Stimulated activated CD8-positive, alpha-beta memory T cell treated with anti-CD3 and anti-CD28 coated beads, Interleukin-15, amount 100 ng/mL, for 48 hours (primary cell): ENCODE measurements at regions not wholly inside any gene's neighbourhood (a gene's known extent, or its start where the extent isn't known, plus 50 kb on each side); places are given as distances from the start of the nearest gene placed in this dataset.
"Not testable (repeated sequence)": the region's sequence is repeated elsewhere in the genome, so short reads cannot be mapped to it uniquely, and the experiment has no call there.

ENCODE experiments used
- DNase-seq, 2 donors: peaks; one replicate each; pipeline ENCODE4 v3.0.0-alpha.2; 2020; ENCODE audit warnings: low read depth in 2 of 2

GRCh38 chr5:166287866-166288265 lies 2003.6 kb upstream of the WWC1 start:
- no peak for DNase-seq

GRCh38 chr5:166291800-166292199 lies 1999.6 kb upstream of the WWC1 start:
- not testable (repeated sequence) for DNase-seq

DNA sequence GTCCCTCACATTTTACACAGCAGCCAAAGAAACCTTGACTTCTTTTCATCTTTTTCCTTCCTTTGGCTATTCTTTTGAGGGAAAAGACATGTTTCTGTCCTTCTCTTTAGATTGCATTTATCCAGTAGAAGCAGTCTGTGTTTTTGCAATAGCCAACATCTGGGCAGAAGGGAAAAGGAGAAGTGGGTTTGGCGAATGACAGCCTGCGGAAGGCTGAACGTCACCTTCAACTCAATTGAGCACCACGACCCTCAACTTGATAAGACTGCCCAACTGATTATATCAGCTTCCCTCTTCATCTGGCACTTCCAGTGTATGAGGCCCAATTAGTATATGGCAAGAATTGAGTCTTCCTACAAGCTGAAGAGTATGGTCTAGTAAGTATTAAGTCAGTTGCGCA lies 1997.6 kb upstream of the WWC1 start:
- DNase-seq: no peak

DNA sequence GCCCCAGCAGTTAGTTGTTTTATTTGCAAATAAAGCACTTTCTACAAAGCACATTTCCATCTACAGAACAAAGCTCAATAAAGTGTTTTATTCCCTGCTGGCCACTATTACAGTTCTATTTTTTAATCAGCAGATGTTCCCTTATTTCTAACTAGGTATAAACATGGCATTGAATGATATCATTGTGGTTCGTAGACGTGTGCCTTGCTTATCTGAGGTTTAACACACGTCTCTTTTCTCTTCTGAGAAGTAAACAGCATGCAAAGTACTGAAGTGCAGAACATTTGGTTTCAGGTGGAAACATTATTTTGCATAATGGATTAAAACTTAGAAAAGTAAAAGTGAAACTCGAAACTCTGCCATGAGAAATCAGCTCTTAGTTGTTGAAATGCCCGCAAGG lies 1989.3 kb upstream of the WWC1 start:
- no peak for DNase-seq

DNA sequence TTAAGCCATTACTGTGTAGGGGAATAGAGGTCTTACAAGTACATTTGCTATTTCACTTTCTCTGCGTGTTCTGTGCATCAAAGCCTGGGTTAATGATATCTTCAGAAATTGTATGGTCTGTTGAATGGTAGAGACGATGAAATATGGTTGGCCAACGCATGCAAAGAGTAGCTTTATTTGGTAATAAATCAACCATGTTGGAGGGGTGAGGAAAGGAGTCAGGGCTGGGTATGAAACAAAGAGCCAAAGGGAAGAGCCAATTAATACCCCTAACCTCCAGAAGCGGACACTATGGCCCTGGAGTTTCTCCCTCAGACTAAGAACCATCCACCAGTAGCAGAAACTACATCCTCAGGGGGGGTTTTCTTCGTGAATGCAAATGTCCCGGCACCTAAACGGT lies 1974.0 kb upstream of the WWC1 start:
- no peak for DNase-seq

- no peak for DNase-seq
Measured at GRCh38 chr5:166320920-166321480, 1970.4 kb upstream of the WWC1 start.

DNA sequence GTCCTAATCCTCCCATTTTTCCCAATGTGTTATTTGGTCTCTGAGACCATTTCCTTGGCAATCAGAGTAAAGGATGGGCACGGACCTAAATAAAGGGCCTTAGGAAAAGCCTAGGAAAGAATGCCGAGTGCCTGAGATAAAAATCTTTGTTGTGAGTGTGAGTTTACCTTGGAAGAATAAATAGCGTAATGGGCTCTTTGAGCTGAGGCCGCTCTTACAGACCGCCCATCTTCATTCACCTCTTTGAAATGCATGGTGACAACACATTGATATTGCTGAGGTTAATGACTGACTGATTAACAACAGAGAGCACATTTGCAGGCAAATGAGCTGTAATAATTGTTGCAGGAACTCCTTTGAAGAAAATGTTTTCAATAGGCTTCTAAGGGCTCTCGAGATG lies 1967.1 kb upstream of the WWC1 start:
- no peak for DNase-seq

- DNase-seq: no peak
Measured at GRCh38 chr5:166329149-166329800, 1962.2 kb upstream of the WWC1 start.

DNA sequence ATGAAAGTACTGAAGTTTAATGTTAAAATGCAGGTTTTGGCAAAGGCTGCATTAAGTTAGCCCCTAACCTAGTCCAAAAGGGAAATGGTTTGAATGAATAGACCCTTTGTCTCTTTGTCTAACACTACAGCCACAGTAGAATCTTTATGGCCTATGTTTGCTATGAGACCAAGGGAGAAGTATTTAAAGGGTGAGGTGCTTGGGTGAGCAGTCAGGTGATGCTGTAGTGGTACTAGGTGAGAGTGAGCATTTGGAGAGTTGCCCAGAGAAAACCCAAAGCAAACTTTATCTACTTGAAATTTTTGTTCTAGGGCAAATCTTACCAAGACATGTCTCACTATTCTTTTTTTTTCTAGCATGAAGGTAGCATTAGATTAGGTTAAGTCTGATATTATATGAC lies 1961.4 kb upstream of the WWC1 start:
- DNase-seq: no peak

DNA sequence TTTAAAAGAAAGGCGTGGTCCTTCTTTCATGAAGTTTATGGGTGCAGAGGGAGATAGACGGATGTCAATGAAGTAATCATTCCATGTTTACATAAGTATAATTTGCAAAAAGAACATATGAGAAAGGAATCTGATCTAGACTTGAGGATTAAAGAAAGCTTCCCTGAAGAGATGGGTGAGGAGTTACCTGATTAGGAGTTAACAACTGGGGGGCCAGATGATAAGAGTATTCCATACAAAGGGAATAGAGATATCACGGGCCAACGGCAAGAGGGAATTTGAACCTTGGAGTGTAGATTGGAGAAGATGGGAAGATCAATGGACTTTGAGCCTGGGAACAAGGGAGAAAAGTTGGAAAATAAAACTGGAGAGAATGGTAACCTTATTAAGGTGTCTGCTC lies 1959.9 kb upstream of the WWC1 start:
- DNase-seq: no peak

- no peak for DNase-seq
Measured at GRCh38 chr5:166338801-166339200, 1952.6 kb upstream of the WWC1 start.

DNA sequence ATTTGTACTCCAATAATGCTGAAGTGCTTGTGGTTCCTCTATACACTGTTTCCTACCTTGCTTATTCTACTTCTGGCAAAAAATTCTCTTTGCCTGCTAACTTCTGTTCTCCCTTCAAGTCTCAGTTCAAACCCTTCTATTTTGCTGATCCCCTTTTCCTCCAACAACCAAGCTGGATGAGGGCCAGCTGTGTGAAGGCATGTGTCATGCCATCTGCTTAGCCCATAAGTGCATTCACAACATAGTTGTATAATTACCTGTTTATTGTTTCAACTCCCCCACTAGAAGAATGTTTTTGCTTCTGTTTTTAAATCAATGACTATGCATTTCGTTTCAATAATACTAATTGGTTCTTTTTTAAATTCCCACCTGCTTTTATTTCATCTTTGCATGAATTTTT lies 1951.4 kb upstream of the WWC1 start:
- DNase-seq: no peak

GRCh38 chr5:166341740-166342337 lies 1949.6 kb upstream of the WWC1 start:
- DNase-seq: no peak

DNA sequence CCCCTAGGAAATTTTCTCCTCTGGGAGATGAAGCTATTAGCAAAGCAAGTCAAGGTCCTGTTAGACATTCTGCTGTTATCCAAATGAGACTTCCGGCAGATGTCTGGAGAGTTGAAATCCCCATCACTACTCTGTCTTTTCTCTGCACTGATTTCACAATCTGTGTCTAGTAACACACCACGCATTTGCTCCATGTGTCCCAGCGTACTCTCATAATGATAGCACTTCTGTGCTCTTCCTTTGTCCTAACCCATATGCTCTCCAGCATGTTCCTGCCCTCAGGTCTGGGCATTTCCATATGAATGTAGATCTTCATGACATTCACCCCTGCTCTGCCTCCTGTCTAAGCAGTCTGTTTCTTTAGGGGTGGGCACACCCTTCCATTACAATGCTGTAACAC lies 1949.0 kb upstream of the WWC1 start:
- no peak for DNase-seq

DNA sequence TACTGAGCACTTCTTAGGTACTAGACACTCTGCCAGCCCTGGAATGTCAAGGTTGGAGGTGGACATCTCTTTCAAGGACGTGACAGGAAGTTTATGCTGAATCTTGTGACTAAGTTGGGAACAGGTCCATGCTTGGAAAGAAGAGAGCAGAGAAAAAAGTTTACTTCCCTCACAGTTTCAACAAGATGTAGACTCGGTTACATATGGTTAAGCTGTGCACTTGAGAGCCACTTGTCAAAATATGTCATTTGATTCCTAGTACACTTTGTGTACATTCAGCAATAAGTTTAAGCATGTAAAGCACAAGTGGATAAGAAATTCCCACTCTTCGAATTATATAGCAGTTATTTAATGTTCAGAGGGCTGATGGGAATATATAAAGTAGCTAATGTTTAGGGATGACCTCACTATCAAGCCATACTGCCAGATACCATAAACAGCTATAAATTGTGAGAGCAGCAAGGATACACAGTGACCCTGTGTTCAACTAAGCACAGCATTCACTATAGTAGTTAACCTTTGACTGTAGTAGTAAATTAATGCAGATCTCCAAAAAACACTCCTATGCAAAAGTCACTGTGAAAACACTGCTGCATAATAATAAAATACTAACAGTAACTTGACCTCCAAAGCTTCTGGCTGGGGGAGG lies 1944.6 kb upstream of the WWC1 start:
- DNase-seq: no peak

GRCh38 chr5:166349046-166349445 lies 1942.4 kb upstream of the WWC1 start:
- no peak for DNase-seq

DNA sequence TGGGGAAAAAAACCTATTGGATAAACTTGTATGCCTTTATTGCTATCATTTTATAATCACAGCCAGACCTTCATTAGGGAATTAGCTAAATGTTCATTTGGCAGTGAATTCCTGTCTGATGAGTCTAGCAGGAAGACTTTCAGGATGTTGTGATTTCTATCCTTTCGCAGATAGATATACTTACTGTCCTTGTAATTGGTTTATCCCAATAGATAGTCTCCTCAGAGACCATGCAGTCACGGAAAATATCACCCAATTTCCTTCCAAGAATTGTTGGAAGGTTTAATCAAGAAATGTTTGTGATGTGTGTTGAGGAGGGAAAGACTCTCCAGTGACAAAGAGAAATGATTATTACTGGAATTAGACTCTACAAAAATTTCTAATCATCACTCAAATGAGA lies 1937.9 kb upstream of the WWC1 start:
- no peak for DNase-seq

- no peak for DNase-seq
Measured at GRCh38 chr5:166354332-166354731, 1937.1 kb upstream of the WWC1 start.

DNA sequence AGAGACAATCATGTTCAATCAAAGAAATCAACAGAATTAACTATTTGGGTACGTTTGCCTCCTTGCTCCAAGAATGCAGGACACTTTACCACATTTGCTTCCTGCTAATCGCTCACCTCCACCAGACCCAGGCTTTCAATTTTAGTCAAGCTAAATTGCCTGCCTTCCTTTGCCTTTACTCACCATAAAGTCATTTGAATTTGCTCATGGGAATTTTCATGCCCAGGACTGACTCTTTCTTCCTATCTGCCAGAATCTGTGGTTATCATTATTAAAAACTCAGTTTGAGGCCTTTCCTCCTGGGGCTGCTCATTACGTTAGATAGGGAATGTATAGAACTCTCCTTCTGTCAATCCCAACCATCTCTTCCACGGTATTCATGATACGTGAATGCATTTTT lies 1935.3 kb upstream of the WWC1 start:
- no peak for DNase-seq

- no peak for DNase-seq
Measured at GRCh38 chr5:166358127-166358830, 1933.2 kb upstream of the WWC1 start.

- no peak for DNase-seq
Measured at GRCh38 chr5:166363087-166363760, 1928.2 kb upstream of the WWC1 start.

- DNase-seq: no peak
Measured at GRCh38 chr5:166365164-166365563, 1926.3 kb upstream of the WWC1 start.
